Mammary epithelial cell (primary cell): ENCODE measurements at regions not wholly inside any gene's neighbourhood (a gene's known extent, or its start where the extent isn't known, plus 50 kb on each side); places are given as distances from the start of the nearest gene placed in this dataset.

Source experiments
- EZH2 ChIP-seq: IDR thresholded peaks from 2 replicates; pipeline ENCODE4 v1.6.1; 2012; ENCODE audit warnings: low read length, inconsistent platforms, borderline replicate concordance
- TF ChIP-seq, protein P1 (sequence below), 2 donors: IDR thresholded peaks in 1 of 2; conservative IDR thresholded peaks in 1 of 2; 2 replicates each; pipeline ENCODE4 v1.5.1; 2011 to 2012; ENCODE audit warnings: inconsistent platforms in 2 of 2, low read length in 2 of 2, mild to moderate bottlenecking in 2 of 2, control low read depth in 1 of 2, low read depth in 1 of 2; ENCODE audit not compliant: insufficient read depth in 1 of 2; ENCODE audit errors: extremely low read depth in 1 of 2

DNA sequence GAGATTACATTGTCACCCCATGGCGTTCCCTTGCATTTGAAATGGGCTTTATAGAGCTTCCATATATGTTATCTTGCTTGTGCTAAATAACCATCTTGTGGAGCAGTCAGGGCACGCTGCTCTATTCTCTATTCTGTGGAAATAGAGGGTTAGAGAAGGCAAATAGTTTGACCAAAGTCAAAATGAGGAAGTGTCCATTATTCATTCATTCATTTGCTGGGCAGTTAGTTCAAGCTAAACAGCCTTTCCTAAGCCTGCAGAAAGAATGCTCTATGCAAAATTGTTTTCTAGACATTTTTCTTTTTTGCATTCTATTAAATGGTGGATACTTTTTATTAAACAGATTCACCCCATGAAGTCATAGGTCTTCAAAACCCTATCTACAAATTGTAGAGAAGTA, 67.8 kb upstream of the ELAC2 start:
- TF ChIP-seq, protein P1, sequence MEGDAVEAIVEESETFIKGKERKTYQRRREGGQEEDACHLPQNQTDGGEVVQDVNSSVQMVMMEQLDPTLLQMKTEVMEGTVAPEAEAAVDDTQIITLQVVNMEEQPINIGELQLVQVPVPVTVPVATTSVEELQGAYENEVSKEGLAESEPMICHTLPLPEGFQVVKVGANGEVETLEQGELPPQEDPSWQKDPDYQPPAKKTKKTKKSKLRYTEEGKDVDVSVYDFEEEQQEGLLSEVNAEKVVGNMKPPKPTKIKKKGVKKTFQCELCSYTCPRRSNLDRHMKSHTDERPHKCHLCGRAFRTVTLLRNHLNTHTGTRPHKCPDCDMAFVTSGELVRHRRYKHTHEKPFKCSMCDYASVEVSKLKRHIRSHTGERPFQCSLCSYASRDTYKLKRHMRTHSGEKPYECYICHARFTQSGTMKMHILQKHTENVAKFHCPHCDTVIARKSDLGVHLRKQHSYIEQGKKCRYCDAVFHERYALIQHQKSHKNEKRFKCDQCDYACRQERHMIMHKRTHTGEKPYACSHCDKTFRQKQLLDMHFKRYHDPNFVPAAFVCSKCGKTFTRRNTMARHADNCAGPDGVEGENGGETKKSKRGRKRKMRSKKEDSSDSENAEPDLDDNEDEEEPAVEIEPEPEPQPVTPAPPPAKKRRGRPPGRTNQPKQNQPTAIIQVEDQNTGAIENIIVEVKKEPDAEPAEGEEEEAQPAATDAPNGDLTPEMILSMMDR (conservative IDR thresholded peaks at IDR 0.05 in 1 of 2, IDR thresholded peaks at IDR 0.05 in 1 of 2; ENCODE audit: extremely low read depth in 1 of 2, insufficient read depth in 1 of 2, low read depth in 1 of 2, low read length in 2 of 2), result no peak
- no peak for TF ChIP-seq EZH2
